ENCODE measurements at regions not wholly inside any gene's neighbourhood (a gene's known extent, or its start where the extent isn't known, plus 50 kb on each side); places are given as distances from the start of the nearest gene placed in this dataset.

- no peak for TF ChIP-seq POLR2A (IDR thresholded peaks at IDR 0.05; ENCODE audit: low read length)
- TF ChIP-seq GATA1 (IDR thresholded peaks at IDR 0.05; ENCODE audit: low read depth, low read length): no peak
- no peak for DNase-seq
Observed at GRCh38 chr18:77905449-77906055, 655.9 kb downstream of the GALR1 start.

DNA sequence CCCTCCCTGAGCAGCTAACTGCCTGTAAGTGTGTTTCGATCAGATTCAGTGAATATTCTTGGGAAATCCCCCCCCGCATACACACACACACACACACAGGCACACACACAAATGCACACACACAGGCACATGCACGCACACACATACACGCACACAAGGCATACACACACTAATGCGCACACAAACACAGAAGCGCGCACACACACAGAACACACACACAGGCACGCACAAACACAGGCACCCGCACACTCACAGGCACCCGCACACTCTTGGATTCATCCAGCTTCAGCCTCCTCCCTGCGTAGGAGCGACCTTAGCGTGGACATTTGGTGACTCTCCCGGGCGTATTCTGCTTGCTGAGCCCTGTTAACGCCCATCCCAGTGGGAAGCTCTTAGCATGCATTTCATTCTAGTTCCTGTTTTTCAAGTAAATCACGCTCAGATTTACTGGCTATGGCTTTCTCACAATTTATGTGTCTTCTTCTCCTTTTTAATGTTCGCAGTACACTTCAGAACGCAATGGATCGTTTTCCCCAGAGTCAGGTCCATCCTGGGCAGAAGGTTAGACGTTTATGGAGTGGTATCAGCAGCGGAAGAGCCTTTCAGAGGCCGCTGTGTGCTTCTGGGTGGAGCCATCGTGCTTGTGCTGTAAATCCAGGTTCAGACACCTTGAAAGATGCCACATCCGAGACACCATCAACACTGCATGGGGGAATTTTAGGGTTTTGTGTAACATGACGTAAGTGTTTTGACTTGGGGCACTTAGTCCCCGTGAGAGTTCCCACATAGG lies 656.6 kb downstream of the GALR1 start:
- TF ChIP-seq GATA1 (IDR thresholded peaks at IDR 0.05; ENCODE audit: low read depth, low read length): no peak
- no peak for TF ChIP-seq POLR2A (IDR thresholded peaks at IDR 0.05; ENCODE audit: low read length)
- DNase-seq: no peak

DNA sequence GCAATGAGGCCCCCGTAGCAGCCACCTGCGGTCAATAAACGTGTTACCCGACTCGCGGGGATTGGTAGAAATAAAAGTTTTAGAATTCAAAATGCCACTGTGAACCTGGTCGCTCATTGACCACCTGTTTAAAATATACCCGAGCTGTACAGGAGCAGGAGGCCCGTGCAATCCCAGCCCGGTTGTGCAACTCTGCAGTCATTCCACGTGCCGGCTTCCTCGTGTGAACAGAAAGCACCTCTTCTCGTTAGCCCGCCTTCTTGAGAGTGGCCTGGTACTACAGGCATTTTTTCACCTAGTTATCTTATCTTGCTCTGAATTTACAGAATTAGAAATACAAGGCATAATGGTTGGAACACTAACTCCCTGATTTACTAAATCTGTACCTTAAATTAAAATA lies 660.7 kb downstream of the GALR1 start:
- TF ChIP-seq GATA1 (IDR thresholded peaks at IDR 0.05; ENCODE audit: low read depth, low read length) (no peak), POLR2A (IDR thresholded peaks at IDR 0.05; ENCODE audit: low read length) (no peak)
- no peak for DNase-seq

DNA sequence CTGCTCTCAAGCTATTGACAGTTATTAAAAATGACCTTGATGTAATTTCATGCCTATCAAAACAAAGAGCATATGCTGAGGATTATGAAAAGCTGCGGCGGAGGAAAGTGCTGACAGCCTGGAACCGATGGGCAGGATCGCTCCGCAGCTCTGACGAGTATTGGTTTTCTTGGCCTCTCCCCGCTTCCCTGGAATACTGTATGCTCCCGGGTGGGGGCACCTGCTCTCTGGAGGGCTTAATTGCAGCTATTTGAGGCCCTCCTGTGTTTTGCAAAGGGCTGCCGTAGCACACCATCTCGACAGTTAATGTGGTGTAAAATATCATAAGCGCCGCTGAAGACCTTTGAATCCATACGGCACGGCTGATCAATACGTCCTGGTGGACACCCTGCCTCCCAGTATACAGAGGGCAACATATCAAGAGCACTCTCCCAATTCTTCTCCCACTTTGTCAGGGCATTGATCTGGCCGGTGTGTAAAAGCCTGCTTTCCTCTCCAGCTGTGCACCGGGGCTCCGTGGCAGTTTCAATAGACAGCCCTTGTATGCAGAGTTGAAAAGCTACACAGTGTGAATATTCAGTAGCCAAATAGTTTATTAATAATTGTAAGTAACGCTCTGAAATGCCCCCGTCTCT lies 662.4 kb downstream of the GALR1 start:
- DNase-seq: no peak

GRCh38 chr18:77918730-77919129 lies 669.1 kb downstream of the GALR1 start:
- no peak for TF ChIP-seq GATA1 (IDR thresholded peaks at IDR 0.05; ENCODE audit: low read depth, low read length)
- no peak for TF ChIP-seq POLR2A (IDR thresholded peaks at IDR 0.05; ENCODE audit: low read length)
- no peak for DNase-seq

More for the DNA sequence above, 662.4 kb downstream of the GALR1 start:
- TF ChIP-seq POLR2A (IDR thresholded peaks at IDR 0.05; ENCODE audit: low read length) (no peak), GATA1 (IDR thresholded peaks at IDR 0.05; ENCODE audit: low read depth, low read length) (no peak)

DNA sequence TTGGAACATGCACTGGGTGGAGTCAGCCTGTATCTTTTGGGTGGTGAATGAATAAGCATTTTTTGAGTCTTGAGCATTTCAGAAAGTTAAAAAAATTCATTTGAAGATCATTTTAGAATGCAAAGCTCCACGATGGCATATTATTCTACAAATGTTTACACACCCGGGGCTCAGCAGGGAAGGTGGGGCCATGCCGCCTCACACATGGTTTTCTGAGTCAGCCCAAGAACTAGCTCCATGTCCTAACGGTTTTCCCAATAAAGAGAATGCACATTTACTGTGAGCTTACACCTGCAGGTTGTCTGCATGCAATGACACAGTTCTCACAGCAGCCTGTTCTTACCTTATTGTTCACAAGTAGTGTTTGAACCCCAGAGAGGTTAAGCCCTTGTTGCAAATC lies 670.3 kb downstream of the GALR1 start:
- TF ChIP-seq POLR2A (IDR thresholded peaks at IDR 0.05; ENCODE audit: low read length): no peak
- no peak for TF ChIP-seq GATA1 (IDR thresholded peaks at IDR 0.05; ENCODE audit: low read depth, low read length)

DNA sequence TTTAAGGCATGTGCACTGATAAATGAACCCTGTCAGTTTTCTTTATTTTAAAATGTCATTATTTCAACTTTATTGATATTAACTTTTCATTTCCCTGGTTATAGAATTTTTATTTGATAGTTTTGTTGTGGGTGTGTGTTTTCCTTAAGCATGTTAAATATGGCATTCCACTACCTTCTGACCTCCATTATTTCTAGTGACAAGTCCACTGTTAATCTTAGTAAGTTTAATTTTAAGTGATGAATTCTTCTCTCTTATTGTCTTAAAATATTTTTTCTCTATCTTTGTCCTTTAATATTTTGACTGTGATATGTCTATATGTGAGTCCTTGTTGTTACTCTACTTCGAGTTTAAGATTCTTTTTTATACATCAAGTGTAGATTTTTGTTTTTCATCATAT lies 685.7 kb downstream of the GALR1 start:
- no peak for TF ChIP-seq GATA1 (IDR thresholded peaks at IDR 0.05; ENCODE audit: low read depth, low read length)
- no peak for TF ChIP-seq POLR2A (IDR thresholded peaks at IDR 0.05; ENCODE audit: low read length)
- DNase-seq: no peak

More for the DNA sequence above, 670.3 kb downstream of the GALR1 start:
- no peak for DNase-seq

DNA sequence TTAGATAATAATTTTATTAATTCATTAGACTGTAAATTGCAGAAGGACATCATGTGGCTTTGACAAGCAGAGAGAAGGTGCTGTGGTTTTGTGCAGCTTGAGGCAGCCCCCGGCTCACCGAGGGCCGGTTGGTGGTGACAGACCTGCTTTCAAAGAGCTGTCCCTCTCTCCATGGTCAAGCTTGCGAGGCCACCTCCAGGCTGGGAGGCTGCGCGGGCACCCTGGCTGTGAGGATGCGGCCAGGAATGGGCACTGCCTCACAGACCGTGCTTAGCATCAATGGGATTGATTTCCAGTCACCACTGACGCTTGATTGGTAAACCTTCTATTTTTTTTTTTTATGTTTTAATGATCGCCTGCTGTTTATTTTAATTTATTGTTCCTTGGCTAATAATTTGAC lies 690.9 kb downstream of the GALR1 start:
- DNase-seq: no peak
- TF ChIP-seq GATA1 (IDR thresholded peaks at IDR 0.05; ENCODE audit: low read depth, low read length): no peak

- DNase-seq: no peak
- no peak for TF ChIP-seq POLR2A (IDR thresholded peaks at IDR 0.05; ENCODE audit: low read length)
- TF ChIP-seq GATA1 (IDR thresholded peaks at IDR 0.05; ENCODE audit: low read depth, low read length): no peak
Observed at GRCh38 chr18:77944533-77944932, 694.9 kb downstream of the GALR1 start.

DNA sequence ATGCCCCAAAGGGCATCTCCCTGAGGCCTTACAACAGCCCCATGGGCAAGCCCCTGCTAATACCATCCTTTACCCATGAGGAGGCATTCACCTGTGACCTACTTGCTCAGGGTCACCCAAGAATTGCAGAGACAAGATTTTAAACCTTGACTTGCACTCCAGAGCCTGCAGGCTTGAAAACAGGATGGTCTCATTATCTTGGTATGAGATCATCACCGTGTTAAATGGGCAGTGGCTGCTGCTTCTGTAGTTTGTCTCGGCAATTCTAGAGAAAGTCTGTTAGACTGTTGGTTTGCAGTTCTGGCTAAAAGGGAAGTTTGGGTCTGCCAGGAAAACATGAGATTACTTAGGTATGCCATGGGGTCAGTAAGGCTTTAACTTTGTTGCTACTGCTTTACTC lies 698.9 kb downstream of the GALR1 start:
- TF ChIP-seq GATA1 (IDR thresholded peaks at IDR 0.05; ENCODE audit: low read depth, low read length) (no peak), POLR2A (IDR thresholded peaks at IDR 0.05; ENCODE audit: low read length) (no peak)
- DNase-seq: no peak

- TF ChIP-seq POLR2A (IDR thresholded peaks at IDR 0.05; ENCODE audit: low read length): no peak
- TF ChIP-seq GATA1 (IDR thresholded peaks at IDR 0.05; ENCODE audit: low read depth, low read length): no peak
- DNase-seq: no peak
Observed at GRCh38 chr18:77949355-77949973, 699.8 kb downstream of the GALR1 start.

DNA sequence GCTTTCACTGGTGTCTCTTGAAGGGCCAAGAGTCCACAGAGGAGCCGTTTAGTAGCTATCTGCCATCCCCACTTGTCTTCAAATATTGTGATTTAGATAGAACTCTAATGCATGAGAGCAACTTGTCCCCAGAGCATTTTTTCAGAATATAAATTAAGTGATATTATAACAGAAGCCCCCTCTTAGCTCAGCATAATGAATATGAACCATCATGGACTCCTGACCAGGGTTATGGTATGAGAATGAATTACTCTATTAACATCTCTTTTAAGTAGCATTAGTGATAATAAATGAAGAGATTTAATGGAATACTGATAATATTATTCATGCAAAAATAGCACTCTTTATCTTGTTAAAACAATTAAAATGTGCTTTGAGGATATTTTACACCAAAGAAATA lies 709.6 kb downstream of the GALR1 start:
- TF ChIP-seq POLR2A (IDR thresholded peaks at IDR 0.05; ENCODE audit: low read length) (no peak), GATA1 (IDR thresholded peaks at IDR 0.05; ENCODE audit: low read depth, low read length) (no peak)

GRCh38 chr18:77960791-77961410 lies 711.3 kb downstream of the GALR1 start:
- TF ChIP-seq GATA1 (IDR thresholded peaks at IDR 0.05; ENCODE audit: low read depth, low read length) (no peak), POLR2A (IDR thresholded peaks at IDR 0.05; ENCODE audit: low read length) (no peak)
- no peak for DNase-seq

More for the DNA sequence above, 709.6 kb downstream of the GALR1 start:
- no peak for DNase-seq

DNA sequence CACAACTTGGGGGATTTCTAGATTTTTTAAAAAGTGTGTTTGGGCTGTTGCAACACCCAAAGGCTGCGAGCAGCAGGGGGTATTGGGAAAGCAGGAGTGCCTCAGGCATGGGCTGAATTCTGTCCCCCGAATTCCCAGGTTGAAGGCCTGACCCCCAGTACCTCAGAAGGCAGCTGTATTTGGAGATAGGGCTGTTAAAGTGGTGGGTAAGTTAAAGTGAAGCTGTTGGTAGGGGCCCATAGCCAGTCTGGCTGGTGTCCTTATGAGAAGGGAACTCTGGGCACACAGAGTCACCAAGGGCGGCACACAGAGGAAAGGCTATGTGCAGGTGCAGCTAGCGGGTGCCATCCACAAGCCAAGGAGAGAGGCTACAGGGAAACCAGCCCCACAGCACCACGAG lies 717.4 kb downstream of the GALR1 start:
- TF ChIP-seq POLR2A (IDR thresholded peaks at IDR 0.05; ENCODE audit: low read length) (no peak), GATA1 (IDR thresholded peaks at IDR 0.05; ENCODE audit: low read depth, low read length) (no peak)
- DNase-seq: no peak

All from erythroblast (primary cell).